Osteoblast (primary cell): ENCODE measurements at regions not wholly inside any gene's neighbourhood (a gene's known extent, or its start where the extent isn't known, plus 50 kb on each side); places are given as distances from the start of the nearest gene placed in this dataset.
A peak's percentile ranks its signal among the peaks of the same experiment; 100 is the strongest.

Experiments
- DNase-seq: peaks from one replicate; pipeline ENCODE4 v3.0.0; 2011; ENCODE audit warnings: low spot score, mixed read lengths; ENCODE audit not compliant: insufficient read length; ENCODE audit errors: missing footprints
- H2AFZ ChIP-seq: 2 replicates; pipeline ENCODE4 v1.6.0; 2011; ENCODE audit warnings: mild to moderate bottlenecking, low read length
- H3K27ac ChIP-seq: 2 replicates; pipeline ENCODE4 v1.5.1; 2011; ENCODE audit warnings: mild to moderate bottlenecking, low read depth, low read length, moderate library complexity
- H3K27me3 ChIP-seq: 2 replicates; pipeline ENCODE4 v1.6.0; 2012; ENCODE audit warnings: mild to moderate bottlenecking, control low read depth, inconsistent platforms, low read length, moderate library complexity; ENCODE audit not compliant: insufficient read depth
- H3K36me3 ChIP-seq: 2 replicates; pipeline ENCODE4 v1.5.1; 2011; ENCODE audit warnings: mild to moderate bottlenecking, low read length, control low read depth, moderate library complexity; ENCODE audit not compliant: insufficient read depth
- H3K4me1 ChIP-seq: 2 replicates; pipeline ENCODE4 v1.5.1; 2011; ENCODE audit warnings: mild to moderate bottlenecking, low read length, control low read depth, moderate library complexity; ENCODE audit not compliant: insufficient read depth
- H3K4me2 ChIP-seq: 2 replicates; pipeline ENCODE4 v1.6.0; 2011; ENCODE audit warnings: mild to moderate bottlenecking, low read length; ENCODE audit not compliant: insufficient read depth
- H3K4me3 ChIP-seq: fragments of 200-600 bp; sonication (generic); 3 replicates; pipeline ENCODE4 v1.5.1; 2012; ENCODE audit warnings: mild to moderate bottlenecking, low read length, inconsistent platforms; ENCODE audit not compliant: insufficient read depth
- H3K79me2 ChIP-seq: 2 replicates; pipeline ENCODE4 v1.6.0; 2012; ENCODE audit warnings: mild to moderate bottlenecking, low read length, control low read depth, inconsistent platforms; ENCODE audit not compliant: insufficient read depth
- H3K9me3 ChIP-seq: 2 replicates; pipeline ENCODE4 v1.5.1; 2011; ENCODE audit warnings: low read depth, low read length, control low read depth
- H4K20me1 ChIP-seq: 2 replicates; pipeline ENCODE4 v1.6.0; 2012; ENCODE audit warnings: mild to moderate bottlenecking, low read length, control low read depth; ENCODE audit not compliant: insufficient read depth
- TF ChIP-seq, protein P1 (sequence below): IDR thresholded peaks from 2 replicates; pipeline ENCODE4 v1.5.1; 2011; ENCODE audit warnings: mild to moderate bottlenecking, low read depth, low read length, moderate library complexity; ENCODE audit errors: extremely low read depth

DNA sequence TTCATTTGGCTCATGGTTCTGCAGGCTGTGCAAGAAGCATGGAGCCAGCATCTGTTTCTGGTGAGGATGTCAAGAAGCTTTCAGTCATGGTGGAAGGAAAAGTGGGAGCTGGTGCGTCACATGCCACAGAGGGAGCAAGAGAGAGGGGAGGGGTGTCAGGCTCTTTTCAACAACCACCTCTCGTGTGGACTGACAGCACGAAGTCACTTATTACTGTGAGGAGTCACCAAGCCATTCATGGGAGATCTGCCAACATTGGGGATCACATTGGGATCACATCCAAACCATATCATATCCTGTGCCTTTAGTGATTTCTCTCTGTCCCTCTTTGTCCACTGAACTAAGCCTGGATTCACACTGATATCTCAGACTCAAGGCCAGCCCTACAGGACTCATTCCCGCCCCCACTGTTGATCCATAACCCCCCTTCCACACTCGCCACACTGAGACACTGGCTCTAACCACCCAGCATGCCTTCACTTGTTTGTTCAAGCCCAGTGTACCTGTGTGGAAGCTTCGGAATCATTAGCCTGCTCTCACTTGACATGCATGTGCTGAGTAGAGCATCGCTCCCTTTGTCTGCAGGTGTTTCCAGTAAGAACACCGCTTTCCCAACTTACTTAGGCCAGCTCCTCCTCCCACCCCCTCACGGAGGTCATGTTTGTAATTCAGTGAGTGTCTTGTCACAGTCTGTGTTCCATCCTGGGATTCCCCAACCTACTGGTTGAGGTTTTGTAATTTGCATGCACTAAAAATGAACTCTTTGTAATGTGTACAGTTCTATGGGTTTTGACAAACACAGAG is 132.2 kb downstream of the KLF13 start:
- peaks cover 29% of the 10 kb centered on the region for H3K4me1 ChIP-seq
- H3K36me3 ChIP-seq: no peaks in the 10 kb centered on the region
- H3K79me2 ChIP-seq: no peaks in the 10 kb centered on the region
- no peak overlapping the region for H3K4me2 ChIP-seq
- H2AFZ ChIP-seq: no peak overlapping the region
- no peak overlapping the region for H3K27ac ChIP-seq
- TF ChIP-seq, protein P1, sequence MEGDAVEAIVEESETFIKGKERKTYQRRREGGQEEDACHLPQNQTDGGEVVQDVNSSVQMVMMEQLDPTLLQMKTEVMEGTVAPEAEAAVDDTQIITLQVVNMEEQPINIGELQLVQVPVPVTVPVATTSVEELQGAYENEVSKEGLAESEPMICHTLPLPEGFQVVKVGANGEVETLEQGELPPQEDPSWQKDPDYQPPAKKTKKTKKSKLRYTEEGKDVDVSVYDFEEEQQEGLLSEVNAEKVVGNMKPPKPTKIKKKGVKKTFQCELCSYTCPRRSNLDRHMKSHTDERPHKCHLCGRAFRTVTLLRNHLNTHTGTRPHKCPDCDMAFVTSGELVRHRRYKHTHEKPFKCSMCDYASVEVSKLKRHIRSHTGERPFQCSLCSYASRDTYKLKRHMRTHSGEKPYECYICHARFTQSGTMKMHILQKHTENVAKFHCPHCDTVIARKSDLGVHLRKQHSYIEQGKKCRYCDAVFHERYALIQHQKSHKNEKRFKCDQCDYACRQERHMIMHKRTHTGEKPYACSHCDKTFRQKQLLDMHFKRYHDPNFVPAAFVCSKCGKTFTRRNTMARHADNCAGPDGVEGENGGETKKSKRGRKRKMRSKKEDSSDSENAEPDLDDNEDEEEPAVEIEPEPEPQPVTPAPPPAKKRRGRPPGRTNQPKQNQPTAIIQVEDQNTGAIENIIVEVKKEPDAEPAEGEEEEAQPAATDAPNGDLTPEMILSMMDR: no peak
- H3K4me3 ChIP-seq: no peak overlapping the region
- no peaks in the 10 kb centered on the region for H4K20me1 ChIP-seq
- H3K9me3 ChIP-seq: no peaks in the 10 kb centered on the region
- peaks cover 3% of the 10 kb centered on the region for H3K27me3 ChIP-seq
- no peak for DNase-seq

DNA sequence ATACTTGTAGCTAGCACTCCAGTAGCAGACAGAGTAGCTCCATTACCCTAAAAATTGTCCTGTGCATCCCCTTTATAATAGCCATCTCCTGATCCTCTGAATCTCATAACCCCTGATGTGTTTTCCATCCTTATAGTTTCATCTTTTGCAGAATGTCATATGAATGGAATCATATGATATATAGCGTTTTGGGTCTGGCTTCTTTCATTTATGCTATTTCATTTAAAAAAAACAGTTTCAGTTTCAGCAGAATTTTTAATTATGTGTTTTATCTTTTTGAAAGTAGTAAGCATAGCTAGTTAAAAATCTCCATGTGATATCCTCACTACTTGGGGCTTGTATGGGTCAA is 132.7 kb downstream of the KLF13 start:
- Histone ChIP-seq H3K4me1 (peaks cover 29% of the 10 kb centered on the region), H4K20me1 (no peaks in the 10 kb centered on the region), H3K36me3 (no peaks in the 10 kb centered on the region), H2AFZ (no peak overlapping the region), H3K27me3 (peaks cover 7% of the 10 kb centered on the region), H3K79me2 (no peaks in the 10 kb centered on the region), H3K4me2 (no peak overlapping the region), H3K27ac (no peak overlapping the region), H3K9me3 (no peaks in the 10 kb centered on the region), H3K4me3 (no peak overlapping the region)
- no peak for DNase-seq
- TF ChIP-seq, protein P1: no peak

DNA sequence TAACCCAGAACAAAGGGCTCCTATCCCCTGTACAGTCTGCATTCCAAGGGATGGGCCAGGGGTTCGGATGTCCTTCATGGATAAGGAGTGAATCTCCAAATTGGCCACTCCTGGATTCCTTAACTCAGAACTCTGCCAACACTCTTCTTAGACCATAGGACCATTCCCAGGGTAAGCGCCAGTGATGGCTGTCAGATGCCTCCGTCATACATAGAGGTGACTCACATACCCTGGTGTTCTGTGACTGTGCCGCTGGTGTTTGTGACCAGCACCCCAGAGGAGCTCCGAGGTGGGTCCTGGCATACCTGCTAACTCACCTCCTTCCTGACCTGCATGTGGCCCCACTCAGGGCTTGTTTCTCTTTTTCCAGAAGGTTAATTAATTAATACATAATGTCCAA is 134.7 kb downstream of the KLF13 start:
- TF ChIP-seq, protein P1: no peak
- Histone ChIP-seq H3K4me2 (no peak overlapping the region), H3K36me3 (no peaks in the 10 kb centered on the region), H2AFZ (no peak overlapping the region), H3K79me2 (no peaks in the 10 kb centered on the region), H4K20me1 (no peaks in the 10 kb centered on the region), H3K27me3 (peaks cover 12% of the 10 kb centered on the region), H3K4me1 (peaks cover 28% of the 10 kb centered on the region), H3K9me3 (no peaks in the 10 kb centered on the region), H3K4me3 (no peak overlapping the region), H3K27ac (no peak overlapping the region)
- DNase-seq: peak; percentile 29

DNA sequence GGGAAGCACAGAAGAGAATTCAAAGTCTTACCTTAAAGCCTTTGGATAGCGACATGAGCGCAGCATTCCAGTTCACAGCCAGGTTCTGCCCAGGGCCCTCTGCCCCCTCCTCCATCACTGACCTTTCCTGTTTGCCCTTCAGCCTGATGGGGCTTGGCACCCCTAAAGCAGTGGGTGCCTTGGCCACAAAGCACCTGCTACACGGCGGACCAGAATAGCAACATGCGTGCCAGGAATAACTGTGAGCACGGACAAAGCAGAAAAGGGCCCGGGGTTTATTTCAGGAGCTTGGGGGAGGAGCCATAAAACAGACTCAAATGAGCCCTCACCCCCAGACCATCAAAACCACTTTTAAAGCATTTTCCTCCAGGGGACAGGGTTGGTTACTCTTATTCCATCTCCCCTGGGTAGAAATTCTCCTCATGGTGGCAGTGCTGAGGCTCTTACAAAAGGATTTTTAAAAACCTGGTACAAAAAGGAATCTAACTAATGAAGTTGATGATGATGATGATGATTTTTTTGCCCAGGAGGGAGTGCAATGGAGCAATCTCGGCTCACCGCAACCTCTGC is 135.4 kb downstream of the KLF13 start:
- no peak overlapping the region for H3K4me2 ChIP-seq
- H3K4me3 ChIP-seq: no peak overlapping the region
- H3K36me3 ChIP-seq: no peaks in the 10 kb centered on the region
- no peak overlapping the region for H3K27ac ChIP-seq
- H2AFZ ChIP-seq: no peak overlapping the region
- H3K79me2 ChIP-seq: no peaks in the 10 kb centered on the region
- no peaks in the 10 kb centered on the region for H4K20me1 ChIP-seq
- DNase-seq: peak; percentile 63
- H3K27me3 ChIP-seq: peaks cover 16% of the 10 kb centered on the region
- peaks cover 22% of the 10 kb centered on the region for H3K4me1 ChIP-seq
- no peaks in the 10 kb centered on the region for H3K9me3 ChIP-seq
- TF ChIP-seq, protein P1: no peak
